A673 (cell line): ENCODE measurements at regions not wholly inside any gene's neighbourhood (a gene's known extent, or its start where the extent isn't known, plus 50 kb on each side); places are given as distances from the start of the nearest gene placed in this dataset.

Experiments
- EZH2 ChIP-seq: fragments of 200-600 bp; sonication (generic); IDR thresholded peaks from 2 replicates; pipeline ENCODE4 v1.6.1; 2017; ENCODE audit warnings: borderline replicate concordance, low read depth, mild to moderate bottlenecking, mixed read lengths, antibody characterized with exemption, low read length; ENCODE audit not compliant: poor library complexity, severe bottlenecking
- TF ChIP-seq, protein P1 (sequence below): fragments of 300-800, 200-600 bp; sonication (generic); conservative IDR thresholded peaks from 2 replicates; pipeline ENCODE4 v1.5.1; 2017; ENCODE audit warnings: low read depth, mild to moderate bottlenecking, antibody characterized with exemption, low read length, moderate library complexity, mixed read lengths

DNA sequence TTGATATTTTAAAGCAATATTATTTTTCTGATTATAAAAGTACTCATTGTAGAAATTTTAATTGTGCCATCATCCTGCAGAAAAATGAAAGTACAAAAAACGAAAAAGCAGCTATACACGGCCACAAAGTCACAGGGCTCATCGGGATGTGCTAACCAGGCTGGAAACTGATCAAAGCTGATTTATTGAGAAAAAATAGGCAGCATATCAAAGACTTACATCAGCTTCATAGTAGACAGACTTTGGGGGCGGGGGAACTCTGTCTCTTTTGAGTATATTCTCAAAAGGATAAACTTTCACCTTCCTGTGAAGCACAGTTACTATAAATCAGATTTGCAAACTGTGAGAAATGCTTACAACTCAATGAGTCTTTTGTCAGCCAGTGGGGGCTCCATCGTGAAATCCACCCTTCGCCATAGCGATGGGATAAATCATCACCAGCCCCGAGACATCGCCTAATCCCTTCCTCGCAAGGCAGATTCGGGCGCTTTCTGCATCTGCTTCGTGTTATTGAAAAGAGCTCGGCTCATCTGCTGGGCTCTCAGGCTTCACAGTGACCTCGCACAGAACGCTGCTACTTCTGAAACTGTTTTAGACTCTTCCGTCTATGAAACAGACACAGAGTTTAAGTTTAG lies 69.2 kb upstream of the ERG start:
- TF ChIP-seq, protein P1, sequence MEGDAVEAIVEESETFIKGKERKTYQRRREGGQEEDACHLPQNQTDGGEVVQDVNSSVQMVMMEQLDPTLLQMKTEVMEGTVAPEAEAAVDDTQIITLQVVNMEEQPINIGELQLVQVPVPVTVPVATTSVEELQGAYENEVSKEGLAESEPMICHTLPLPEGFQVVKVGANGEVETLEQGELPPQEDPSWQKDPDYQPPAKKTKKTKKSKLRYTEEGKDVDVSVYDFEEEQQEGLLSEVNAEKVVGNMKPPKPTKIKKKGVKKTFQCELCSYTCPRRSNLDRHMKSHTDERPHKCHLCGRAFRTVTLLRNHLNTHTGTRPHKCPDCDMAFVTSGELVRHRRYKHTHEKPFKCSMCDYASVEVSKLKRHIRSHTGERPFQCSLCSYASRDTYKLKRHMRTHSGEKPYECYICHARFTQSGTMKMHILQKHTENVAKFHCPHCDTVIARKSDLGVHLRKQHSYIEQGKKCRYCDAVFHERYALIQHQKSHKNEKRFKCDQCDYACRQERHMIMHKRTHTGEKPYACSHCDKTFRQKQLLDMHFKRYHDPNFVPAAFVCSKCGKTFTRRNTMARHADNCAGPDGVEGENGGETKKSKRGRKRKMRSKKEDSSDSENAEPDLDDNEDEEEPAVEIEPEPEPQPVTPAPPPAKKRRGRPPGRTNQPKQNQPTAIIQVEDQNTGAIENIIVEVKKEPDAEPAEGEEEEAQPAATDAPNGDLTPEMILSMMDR, result no peak
- TF ChIP-seq EZH2, result no peak
